ENCODE measurements at regions not wholly inside any gene's neighbourhood (a gene's known extent, or its start where the extent isn't known, plus 50 kb on each side); places are given as distances from the start of the nearest gene placed in this dataset.

GRCh38 chr9:31554941-31555340 is 829.5 kb upstream of the ACO1 start:
- peaks cover 3% of the 10 kb centered on the region for H3K4me1 ChIP-seq (ENCODE audit: control insufficient read depth, extremely low read depth, insufficient read depth, low read length)
- H4K20me1 ChIP-seq (replicated peaks; ENCODE audit: control insufficient read depth, extremely low read depth, insufficient read depth, low read length), result no peaks in the 10 kb centered on the region
- ChIA-PET CTCF (no interaction called here), POLR2A (no interaction called here)
- H3K9ac ChIP-seq (replicated peaks; ENCODE audit: extremely low read depth, insufficient read depth, low read length), result no peak overlapping the region
- no peak overlapping the region for H2AFZ ChIP-seq (ENCODE audit: low read depth, low read length)
- H3K36me3 ChIP-seq (ENCODE audit: control insufficient read depth in 2 of 2, extremely low read depth in 1 of 2, insufficient read depth in 2 of 2, low read length in 2 of 2), result no peaks in the 10 kb centered on the region
- BruUV-seq (replicated peaks), result no TSS peak
- H3K9me1 ChIP-seq (replicated peaks; ENCODE audit: control insufficient read depth, extremely low read depth, insufficient read depth, low read length), result no peaks in the 10 kb centered on the region
- no peak overlapping the region for H3K27ac ChIP-seq (ENCODE audit: insufficient read depth, low read depth, low read length)
- H3K9me3 ChIP-seq (replicated peaks; ENCODE audit: control insufficient read depth, insufficient read depth, low read length), result no peaks in the 10 kb centered on the region
- DNase-seq (ENCODE audit: low read depth, low spot score) (no peak), FAIRE-seq (no peak)
- H3K79me2 ChIP-seq (ENCODE audit: control insufficient read depth, insufficient read depth, low read length), result no peaks in the 10 kb centered on the region
- TF ChIP-seq MYC (IDR thresholded peaks at IDR 0.05; ENCODE audit: low read depth, low read length) (no peak), JUN (IDR thresholded peaks at IDR 0.05; ENCODE audit: borderline replicate concordance, insufficient read depth, insufficient read length, low read depth) (no peak), GATA2 (IDR thresholded peaks at IDR 0.05; ENCODE audit: insufficient read depth, insufficient read length, low read depth, low read length) (no peak), CTCF (IDR thresholded peaks at IDR 0.05; ENCODE audit: extremely low read depth in 1 of 2, insufficient read depth in 1 of 2, low read depth in 1 of 2, low read length in 2 of 2) (no peak), MAX (IDR thresholded peaks at IDR 0.05; ENCODE audit: insufficient read depth, insufficient read length) (no peak), POLR2A (IDR thresholded peaks at IDR 0.05; ENCODE audit: low read depth, low read length) (no peak), EZH2 (IDR thresholded peaks at IDR 0.05; ENCODE audit: borderline replicate concordance, low read depth, low read length, severe bottlenecking) (no peak), FOS (IDR thresholded peaks at IDR 0.05; ENCODE audit: borderline replicate concordance, insufficient read depth, low read length) (no peak), POLR2AphosphoS5 (IDR thresholded peaks at IDR 0.05; ENCODE audit: insufficient read depth, low read depth, low read length) (no peak)
- no peak overlapping the region for H3K4me3 ChIP-seq (replicated peaks in 1 of 3; ENCODE audit: insufficient read depth in 1 of 3, low read depth in 1 of 3, low read length in 3 of 3)
- dilution Hi-C loops (cut with MboI; ENCODE audit: extremely low pct_ligation_motif_present, low sequenced_read_pairs) (no loop called here), intact Hi-C loops (cut with micrococcal nuclease) (no loop called here)
- no peak overlapping the region for H3K4me2 ChIP-seq (ENCODE audit: insufficient read depth, low read length)
- H3K27me3 ChIP-seq (ENCODE audit: control insufficient read depth in 2 of 2, insufficient read depth in 2 of 2, low read length in 2 of 2), result no peaks in the 10 kb centered on the region
